ENCODE measurements at regions not wholly inside any gene's neighbourhood (a gene's known extent, or its start where the extent isn't known, plus 50 kb on each side); places are given as distances from the start of the nearest gene placed in this dataset.

DNA sequence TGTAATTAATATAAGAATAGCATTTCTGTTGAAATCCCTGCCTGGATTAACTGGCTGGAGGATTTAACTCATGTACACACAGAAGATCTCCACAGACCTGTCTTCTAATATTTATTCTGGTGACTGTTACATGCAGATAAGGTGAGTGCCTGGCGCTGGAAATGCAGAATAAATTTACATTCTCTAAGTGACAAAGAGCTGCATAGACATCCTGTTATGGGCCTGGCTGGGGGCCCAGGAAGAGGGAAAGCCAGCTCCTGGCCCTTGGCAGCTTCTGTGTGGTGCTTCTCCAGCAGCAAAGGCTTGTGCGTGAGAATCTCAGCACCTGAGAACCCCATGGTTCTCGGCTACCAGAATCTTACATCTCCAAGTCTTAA is 446.6 kb downstream of the PTPRU start:
- TF ChIP-seq EZH2 (IDR thresholded peaks at IDR 0.05; ENCODE audit: insufficient read depth, low read length) (no peak), CTCF (IDR thresholded peaks at IDR 0.05; ENCODE audit: insufficient read depth, low read depth, low read length) (no peak)
